Activated CD4-positive, CD25-positive, alpha-beta regulatory T cell treated with anti-CD3 and anti-CD28 coated beads, Interleukin-2, amount 50 U/mL, for 24 hours (primary cell): ENCODE measurements at regions not wholly inside any gene's neighbourhood (a gene's known extent, or its start where the extent isn't known, plus 50 kb on each side); places are given as distances from the start of the nearest gene placed in this dataset.
"Not testable (repeated sequence)": the region's sequence is repeated elsewhere in the genome, so short reads cannot be mapped to it uniquely, and the experiment has no call there.

ENCODE experiments used
- ATAC-seq, 2 donors: fragments of 150-1000 bp; cut with Tn5 transposase; one replicate each; pipeline ENCODE4 v1.10.0; 2021; ENCODE audit warnings: mild to moderate bottlenecking in 1 of 2, moderate library complexity in 1 of 2

- no peak for ATAC-seq
These were observed 2674.7 kb upstream of the PCDH20 start for GRCh38 chr13:64090311-64090710.

DNA sequence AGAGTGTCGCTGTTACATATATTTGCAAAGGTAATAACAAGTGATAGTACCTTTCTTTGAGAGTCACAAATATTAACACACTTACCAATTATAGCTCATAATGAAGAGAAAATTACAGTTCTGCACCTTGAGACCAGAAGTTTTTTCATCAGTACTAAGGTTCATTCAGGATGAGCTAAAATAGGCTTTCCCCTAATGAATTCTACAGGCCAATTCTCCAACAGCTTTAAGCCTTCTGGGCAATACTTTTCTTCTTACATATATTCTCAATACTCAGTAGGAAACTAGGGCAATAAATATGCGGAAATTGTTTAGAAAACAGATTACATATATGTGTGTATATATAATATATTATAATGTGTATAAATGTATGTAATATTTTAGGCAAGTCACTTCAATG lies 2672.8 kb upstream of the PCDH20 start:
- ATAC-seq: no peak

GRCh38 chr13:64087624-64088023 lies 2672.0 kb upstream of the PCDH20 start:
- no peak for ATAC-seq

- no peak for ATAC-seq
These were observed 2668.2 kb upstream of the PCDH20 start for GRCh38 chr13:64083811-64084210.

- no peak for ATAC-seq
These were observed 2667.7 kb upstream of the PCDH20 start for GRCh38 chr13:64083396-64083795.

- ATAC-seq: no peak
These were observed 2662.9 kb upstream of the PCDH20 start for GRCh38 chr13:64078480-64078936.

- no peak for ATAC-seq
These were observed 2662.4 kb upstream of the PCDH20 start for GRCh38 chr13:64078025-64078424.

- not testable (repeated sequence) for ATAC-seq
These were observed 2661.6 kb upstream of the PCDH20 start for GRCh38 chr13:64077132-64077835.

DNA sequence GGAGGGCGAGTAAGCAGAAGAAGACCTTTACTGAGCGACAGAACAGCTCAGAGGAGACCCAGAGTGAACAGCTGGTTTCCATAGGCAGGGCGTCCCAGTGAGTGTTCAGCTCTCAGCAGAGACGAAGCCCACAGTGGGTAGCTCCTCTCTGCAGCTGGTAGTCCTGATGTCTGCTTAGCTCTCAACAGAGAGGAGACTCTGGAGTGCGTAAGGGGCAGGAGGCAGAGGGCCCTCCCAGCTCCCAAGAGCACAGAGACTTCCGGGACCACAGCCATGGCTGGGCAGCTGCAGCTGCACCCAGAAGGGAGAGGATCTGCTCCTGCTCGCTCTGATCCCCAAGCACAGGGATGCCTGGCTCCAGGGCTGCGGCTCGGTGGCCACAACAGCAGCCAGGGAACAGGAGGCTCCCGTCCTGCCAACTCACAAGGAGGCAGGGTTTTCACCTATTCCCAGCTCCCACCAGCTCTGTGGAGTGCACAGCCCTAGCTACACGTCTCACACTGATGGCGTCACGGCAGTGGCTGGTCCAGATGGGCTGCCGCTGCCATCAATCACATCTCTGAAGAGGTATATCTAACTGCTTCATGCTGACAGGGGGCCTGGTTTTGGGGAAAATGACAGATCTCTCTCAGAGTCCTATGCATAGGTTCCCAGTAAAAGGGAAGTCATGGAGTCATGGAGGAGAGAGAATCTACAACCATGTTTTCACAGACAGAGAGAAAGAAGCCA lies 2660.1 kb upstream of the PCDH20 start:
- ATAC-seq: no peak

GRCh38 chr13:64074971-64075474 lies 2659.4 kb upstream of the PCDH20 start:
- no peak for ATAC-seq

DNA sequence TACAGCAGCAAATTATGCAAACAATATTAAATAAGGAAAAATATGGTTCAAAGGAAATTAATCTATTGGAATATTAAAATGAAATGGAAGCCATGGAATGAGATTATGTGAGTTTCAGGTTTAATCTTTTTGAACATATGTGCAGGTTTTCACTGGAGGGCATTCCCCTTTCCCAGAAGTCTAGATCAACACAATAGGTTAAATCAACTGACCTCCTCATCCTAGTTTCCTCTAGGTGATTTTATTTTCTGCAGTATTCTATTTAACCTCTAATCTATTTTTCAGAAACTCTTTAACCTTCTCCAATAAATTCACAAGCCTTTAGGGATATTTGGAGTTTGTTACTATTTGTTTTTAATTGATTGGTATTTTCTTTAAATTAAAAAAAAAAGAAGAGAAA lies 2657.6 kb upstream of the PCDH20 start:
- no peak for ATAC-seq

- no peak for ATAC-seq
These were observed 2655.7 kb upstream of the PCDH20 start for GRCh38 chr13:64071352-64071751.

DNA sequence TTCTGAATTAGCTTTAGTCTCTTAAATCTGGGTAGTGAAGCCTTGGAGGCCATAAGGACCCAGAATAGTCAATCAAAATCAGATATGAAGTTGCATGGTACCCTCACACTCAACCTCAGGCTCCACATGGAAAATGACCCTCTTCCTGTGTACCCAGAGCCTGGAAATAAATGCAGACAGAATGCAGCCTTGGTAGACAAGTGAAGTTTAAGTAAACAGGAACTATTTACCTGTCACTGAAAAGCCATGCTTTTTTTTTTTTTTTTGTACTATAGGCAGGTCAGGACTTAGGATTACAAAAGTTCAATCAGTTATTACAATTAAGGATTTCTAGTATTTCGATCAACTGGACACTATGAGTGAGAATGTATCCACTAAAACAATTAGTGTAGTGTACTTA lies 2654.2 kb upstream of the PCDH20 start:
- ATAC-seq: no peak

GRCh38 chr13:64066711-64067110 lies 2651.1 kb upstream of the PCDH20 start:
- no peak for ATAC-seq

DNA sequence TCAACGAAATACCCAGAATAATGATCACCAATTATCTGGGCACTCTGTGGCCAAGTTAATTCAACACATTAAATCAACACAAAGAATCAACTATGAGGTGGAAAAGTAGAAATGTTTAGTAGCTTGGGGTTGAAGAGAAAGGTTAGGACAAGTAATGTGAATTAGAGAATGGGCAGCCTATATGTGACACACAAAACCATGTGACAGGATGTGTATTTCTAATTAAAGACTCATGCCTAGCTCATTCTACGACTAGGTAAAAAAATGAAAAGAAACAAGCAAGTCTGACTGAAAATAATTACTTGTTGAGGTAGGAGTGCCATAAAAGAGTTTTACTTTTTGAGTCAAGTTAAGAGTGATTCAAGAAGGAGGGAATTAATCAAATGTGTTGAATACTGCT lies 2646.0 kb upstream of the PCDH20 start:
- no peak for ATAC-seq

DNA sequence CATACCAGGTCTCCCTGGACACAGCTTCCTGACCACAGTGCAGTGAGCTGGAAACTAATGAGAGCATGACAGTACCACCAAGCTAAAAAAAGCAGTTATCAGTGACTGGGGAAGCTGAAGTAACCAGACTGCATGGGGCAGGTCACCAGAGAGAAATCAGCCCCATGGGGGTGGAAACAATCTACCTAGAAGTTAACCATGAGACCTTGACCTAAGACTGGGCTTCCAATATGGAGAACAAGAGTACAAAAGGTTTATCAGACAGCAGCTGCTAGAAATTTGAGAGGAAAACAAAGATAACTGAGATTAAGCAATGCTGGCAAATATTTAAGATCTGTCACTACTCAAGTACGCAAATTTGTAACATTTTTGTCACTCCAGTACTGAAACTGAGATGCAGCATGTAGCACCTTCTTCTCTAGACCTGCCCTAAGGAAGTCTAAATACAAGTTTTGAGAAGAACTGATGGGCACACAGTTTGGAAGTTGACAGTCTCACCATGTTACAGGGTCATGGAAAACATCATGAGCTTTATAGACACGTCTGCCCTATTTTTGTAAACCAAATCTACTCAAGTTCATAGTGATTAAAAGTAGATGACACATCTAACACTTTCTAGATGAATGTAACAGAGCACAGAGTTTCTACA lies 2641.8 kb upstream of the PCDH20 start:
- ATAC-seq: no peak

DNA sequence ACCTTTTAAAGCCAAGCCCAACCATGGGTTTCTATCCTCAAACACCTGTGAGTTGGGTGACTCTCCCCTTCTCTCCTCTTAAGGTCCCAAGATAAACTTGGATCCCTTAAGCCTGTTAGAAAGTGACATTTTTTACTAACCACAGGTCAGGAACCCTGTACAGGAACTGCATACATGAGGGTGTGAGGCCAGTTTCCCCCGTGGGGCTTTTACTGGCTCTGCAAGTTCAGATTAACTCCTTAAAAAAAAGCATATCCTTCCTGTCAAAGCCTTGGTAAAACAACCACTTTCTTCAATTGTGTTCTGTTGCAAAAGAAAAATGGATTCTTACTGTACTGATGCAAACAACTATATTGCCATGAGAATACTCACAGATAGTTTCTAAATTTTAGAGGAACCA lies 2638.7 kb upstream of the PCDH20 start:
- ATAC-seq: no peak

- ATAC-seq: no peak
These were observed 2636.9 kb upstream of the PCDH20 start for GRCh38 chr13:64052521-64052920.

DNA sequence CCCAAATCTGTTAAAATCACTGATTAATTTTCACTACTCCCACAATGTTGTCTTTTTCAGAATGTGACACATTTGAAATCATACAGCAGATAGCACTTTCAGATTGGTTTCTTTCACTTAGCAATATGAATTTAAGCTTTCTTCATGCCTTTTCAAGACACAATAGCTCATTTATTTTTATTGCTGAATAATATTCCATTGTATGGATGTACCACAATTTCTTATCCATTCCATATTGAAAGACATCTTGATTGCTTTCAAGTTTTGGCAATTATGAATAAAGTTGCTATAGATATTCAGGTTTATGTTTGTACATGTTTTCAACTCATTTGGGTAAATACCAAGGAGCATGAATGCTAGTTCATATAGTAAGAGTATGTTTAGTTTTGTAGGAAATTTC lies 2635.6 kb upstream of the PCDH20 start:
- ATAC-seq: no peak

- ATAC-seq: no peak
These were observed 2625.6 kb upstream of the PCDH20 start for GRCh38 chr13:64041296-64041695.

- no peak for ATAC-seq
These were observed 2618.3 kb upstream of the PCDH20 start for GRCh38 chr13:64033921-64034320.

DNA sequence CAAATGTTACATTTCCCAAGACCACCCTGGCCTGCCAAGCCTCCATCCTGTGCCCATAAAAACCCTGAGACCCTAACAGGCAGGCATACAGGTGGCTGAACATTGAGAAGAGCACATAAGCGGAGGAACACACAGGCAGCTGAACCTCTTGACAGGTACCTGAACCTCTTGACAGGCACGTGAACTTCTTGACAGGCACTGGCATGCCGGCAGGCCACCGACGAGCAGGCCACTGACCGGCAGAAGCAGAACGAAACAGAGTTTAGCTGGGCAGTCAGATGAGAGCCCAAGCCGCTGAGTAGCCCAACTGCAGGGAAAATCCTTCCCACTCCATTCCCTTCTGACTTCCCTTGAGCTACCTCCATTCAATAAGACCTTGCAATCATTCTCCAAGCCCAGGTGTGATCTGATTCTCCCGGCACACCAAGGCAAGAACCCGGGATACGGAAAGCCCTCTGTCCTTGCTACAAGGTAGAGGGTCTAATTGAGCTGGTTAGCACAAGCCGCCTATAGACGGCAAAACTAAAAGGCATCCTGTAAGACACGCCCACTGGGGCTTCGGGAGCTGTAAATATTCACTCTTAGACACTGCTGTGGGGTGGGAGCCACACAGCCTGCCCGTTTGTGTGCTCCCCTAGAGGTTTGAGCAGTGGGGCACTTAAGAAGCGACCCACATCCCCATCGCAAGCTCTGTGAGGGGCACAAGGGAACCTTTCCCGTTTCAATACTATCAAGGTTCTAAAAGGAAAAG lies 2613.9 kb upstream of the PCDH20 start:
- ATAC-seq: no peak

- ATAC-seq: no peak
These were observed 2612.9 kb upstream of the PCDH20 start for GRCh38 chr13:64028551-64028950.
